PC-3 (cell line): ENCODE measurements at regions not wholly inside any gene's neighbourhood (a gene's known extent, or its start where the extent isn't known, plus 50 kb on each side); places are given as distances from the start of the nearest gene placed in this dataset.

Experiments
- CTCF ChIP-seq: fragments of 300-600 bp; sonication (generic); conservative IDR thresholded peaks from 2 replicates; pipeline ENCODE4 v1.5.1; 2017; ENCODE audit warnings: antibody characterized with exemption, low read depth, mild to moderate bottlenecking, low read length
- EZH2 ChIP-seq: fragments of 300-600 bp; sonication (generic); IDR thresholded peaks from one replicate; pipeline ENCODE4 v1.6.1; 2017; ENCODE audit warnings: antibody characterized with exemption, mild to moderate bottlenecking, low read length; ENCODE audit not compliant: unreplicated experiment
- EZH2phosphoT487 ChIP-seq: fragments of 300-600 bp; sonication (generic); IDR thresholded peaks from 2 replicates; pipeline ENCODE4 v1.6.1; 2018; ENCODE audit warnings: mild to moderate bottlenecking, antibody characterized with exemption, low read length, borderline replicate concordance

- TF ChIP-seq CTCF = no peak
- no peak for TF ChIP-seq EZH2
- TF ChIP-seq EZH2phosphoT487 = no peak
Observed at GRCh38 chr12:124726596-124727263, 136.9 kb downstream of the SCARB1 start.
